NB4 (cell line): ENCODE measurements at regions not wholly inside any gene's neighbourhood (a gene's known extent, or its start where the extent isn't known, plus 50 kb on each side); places are given as distances from the start of the nearest gene placed in this dataset.
"Not testable (repeated sequence)": the region's sequence is repeated elsewhere in the genome, so short reads cannot be mapped to it uniquely, and the experiment has no call there.

Source experiments
- DNase-seq: peaks from one replicate; pipeline ENCODE4 v3.0.0; 2010; ENCODE audit warnings: low read depth
- H3K4me3 ChIP-seq: one replicate; pipeline ENCODE4 v1.5.1; 2011; ENCODE audit warnings: mild to moderate bottlenecking, low read depth, low read length, moderate library complexity
- MYC ChIP-seq: IDR thresholded peaks from 2 replicates; pipeline ENCODE4 v1.6.1; 2011; ENCODE audit warnings: low read depth, low read length
- POLR2A ChIP-seq: IDR thresholded peaks from 2 replicates; pipeline ENCODE4 v1.6.1; 2011; ENCODE audit warnings: mild to moderate bottlenecking; ENCODE audit not compliant: insufficient read length; ENCODE audit errors: extremely low read depth
- TF ChIP-seq, protein P1 (sequence below): IDR thresholded peaks from 2 replicates; pipeline ENCODE4 v1.6.1; 2011; ENCODE audit warnings: low read depth, low read length
- TF ChIP-seq, protein P2 (sequence below): IDR thresholded peaks from one replicate; pipeline ENCODE4 v1.5.1; 2012; ENCODE audit warnings: low read depth, low read length

DNA sequence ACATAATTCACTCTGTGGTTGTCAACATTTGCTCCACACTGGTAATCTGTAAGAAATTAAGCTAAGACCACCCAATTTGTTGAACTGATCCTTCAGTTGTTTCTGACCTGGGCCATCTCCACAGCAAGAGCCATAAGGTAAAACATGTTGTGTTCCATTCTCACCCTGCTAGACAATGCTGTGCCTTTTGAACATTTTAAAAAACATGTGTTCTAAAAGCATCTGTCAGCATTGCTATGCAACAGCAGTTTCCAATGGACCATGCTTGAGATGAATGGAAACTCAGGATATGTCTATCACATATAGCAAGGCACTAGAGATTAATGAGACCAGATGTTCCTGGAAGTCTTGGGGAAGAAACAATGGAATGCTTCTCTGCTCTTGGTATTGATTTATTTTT is 455.1 kb upstream of the RGMB start:
- no peak for DNase-seq
- no peak overlapping the region for H3K4me3 ChIP-seq
- TF ChIP-seq MYC: no peak
- no peak for TF ChIP-seq POLR2A
- TF ChIP-seq, protein P1, sequence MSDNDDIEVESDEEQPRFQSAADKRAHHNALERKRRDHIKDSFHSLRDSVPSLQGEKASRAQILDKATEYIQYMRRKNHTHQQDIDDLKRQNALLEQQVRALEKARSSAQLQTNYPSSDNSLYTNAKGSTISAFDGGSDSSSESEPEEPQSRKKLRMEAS: no peak
- TF ChIP-seq, protein P2, sequence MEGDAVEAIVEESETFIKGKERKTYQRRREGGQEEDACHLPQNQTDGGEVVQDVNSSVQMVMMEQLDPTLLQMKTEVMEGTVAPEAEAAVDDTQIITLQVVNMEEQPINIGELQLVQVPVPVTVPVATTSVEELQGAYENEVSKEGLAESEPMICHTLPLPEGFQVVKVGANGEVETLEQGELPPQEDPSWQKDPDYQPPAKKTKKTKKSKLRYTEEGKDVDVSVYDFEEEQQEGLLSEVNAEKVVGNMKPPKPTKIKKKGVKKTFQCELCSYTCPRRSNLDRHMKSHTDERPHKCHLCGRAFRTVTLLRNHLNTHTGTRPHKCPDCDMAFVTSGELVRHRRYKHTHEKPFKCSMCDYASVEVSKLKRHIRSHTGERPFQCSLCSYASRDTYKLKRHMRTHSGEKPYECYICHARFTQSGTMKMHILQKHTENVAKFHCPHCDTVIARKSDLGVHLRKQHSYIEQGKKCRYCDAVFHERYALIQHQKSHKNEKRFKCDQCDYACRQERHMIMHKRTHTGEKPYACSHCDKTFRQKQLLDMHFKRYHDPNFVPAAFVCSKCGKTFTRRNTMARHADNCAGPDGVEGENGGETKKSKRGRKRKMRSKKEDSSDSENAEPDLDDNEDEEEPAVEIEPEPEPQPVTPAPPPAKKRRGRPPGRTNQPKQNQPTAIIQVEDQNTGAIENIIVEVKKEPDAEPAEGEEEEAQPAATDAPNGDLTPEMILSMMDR: no peak

DNA sequence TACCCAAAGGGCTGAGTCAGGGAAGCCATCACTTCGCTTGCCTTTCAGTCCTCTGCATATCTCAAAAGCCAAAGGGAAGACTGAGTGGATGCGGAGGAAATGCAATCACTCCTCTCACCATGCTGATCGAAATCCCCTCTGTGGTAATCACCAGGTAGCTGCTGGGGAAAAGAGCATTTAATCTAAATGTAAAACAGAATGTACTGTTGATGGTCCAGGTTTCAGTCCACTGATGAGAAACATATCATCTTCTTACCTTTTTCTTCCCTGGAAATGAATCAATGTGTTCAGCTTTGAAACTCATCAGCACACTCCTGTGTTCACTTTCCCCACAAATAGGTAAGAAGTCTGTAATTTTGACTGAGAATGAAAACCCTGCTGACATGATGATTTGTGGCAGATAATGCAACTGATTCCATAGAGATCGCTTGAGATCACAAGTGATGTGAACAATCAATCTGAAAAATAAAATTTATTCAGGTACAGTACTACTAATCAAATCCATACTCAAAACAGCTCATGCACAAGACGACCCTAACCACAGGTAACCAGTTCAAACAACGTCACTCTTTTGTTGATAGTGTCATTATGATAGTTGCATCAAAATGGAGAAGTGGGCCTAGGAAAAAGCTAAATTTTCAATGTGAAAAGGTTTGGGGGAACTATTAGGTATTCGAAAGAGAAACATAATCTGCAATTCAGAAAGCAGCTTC is 454.0 kb upstream of the RGMB start:
- H3K4me3 ChIP-seq: no peak overlapping the region
- TF ChIP-seq POLR2A: no peak
- TF ChIP-seq MYC: no peak
- TF ChIP-seq, protein P1: no peak
- no peak for DNase-seq

DNA sequence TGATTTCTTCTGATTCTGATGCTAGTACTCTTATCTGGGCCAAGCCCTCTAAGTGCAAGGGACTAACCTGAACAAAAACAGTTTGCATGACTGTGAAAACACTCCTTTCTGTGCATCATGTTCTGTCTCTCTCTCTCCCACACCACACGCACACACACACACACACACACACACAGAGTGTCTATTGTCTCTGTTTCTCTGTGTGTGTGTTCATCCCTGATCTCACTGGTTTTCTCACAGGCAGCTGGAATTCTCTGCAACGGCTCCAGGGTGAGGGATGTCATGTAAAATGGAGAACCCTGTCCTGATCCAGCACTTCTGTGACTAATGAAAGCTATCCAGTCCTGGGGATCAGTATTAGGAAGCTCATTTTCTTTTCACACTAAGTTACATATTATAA is 453.1 kb upstream of the RGMB start:
- H3K4me3 ChIP-seq: no peak overlapping the region
- TF ChIP-seq, protein P2: no peak
- DNase-seq: no peak

DNA sequence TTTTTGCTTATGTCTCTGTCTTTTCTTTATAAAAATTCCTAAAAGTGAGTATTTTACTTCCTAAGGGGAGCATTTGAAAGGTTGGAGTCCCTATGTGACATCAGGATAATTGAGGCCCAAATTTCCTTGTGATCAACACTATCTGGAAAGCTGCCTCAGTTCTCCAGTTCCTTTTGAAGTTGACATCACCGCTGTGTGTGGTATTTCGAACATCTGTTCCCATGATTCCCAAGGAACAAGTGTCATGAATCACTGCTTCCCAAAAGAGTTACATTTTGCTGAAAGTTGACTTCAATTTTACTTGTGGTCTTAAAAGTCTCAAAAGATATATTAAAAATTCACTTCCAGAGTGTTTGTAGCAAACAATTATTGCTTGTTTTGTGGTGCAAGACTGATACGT is 452.1 kb upstream of the RGMB start:
- H3K4me3 ChIP-seq: no peak overlapping the region
- TF ChIP-seq, protein P2: no peak
- TF ChIP-seq, protein P1: no peak
- TF ChIP-seq POLR2A (no peak), MYC (no peak)
- no peak for DNase-seq

DNA sequence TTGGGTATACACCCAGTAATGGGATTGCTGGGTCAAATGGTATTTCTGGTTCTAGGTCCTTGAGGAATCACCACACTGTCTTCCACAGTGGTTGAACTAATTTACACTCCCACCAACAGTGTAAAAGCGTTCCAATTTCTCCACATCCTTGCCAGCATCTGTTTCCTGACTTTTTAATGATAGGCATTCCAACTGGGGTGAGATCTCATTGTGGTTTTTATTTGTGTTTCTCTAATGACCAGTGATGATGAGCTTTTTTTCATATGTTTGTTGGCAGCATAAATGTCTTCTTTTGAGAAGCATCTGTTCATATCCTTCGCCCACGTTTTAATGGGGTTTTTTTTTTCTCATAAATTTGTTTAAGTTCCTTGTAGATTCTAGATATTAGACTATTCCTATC is 448.3 kb upstream of the RGMB start:
- DNase-seq, H3K4me3 ChIP-seq: not testable (repeated sequence)

DNA sequence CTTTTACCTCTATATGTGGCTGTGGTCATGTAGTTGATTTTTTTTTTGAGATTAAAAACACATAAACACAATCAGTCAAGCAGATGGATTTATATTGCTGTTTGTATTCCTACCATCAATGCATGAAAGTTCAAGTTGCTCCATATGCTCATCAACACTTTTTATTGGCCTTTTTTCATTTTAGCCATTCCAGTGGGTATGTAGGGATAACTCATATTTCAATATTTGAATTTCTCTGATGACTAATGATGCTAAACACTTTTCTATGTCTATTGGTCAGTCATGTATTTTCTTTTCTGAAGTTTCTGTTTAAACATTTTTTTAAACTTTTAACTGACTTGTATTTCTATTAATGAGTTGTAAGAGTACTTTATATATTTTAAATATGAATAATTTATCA is 445.4 kb upstream of the RGMB start:
- H3K4me3 ChIP-seq: no peak overlapping the region
- no peak for DNase-seq
- TF ChIP-seq, protein P1: no peak
- TF ChIP-seq, protein P2: no peak
- no peak for TF ChIP-seq POLR2A
- TF ChIP-seq MYC: no peak

DNA sequence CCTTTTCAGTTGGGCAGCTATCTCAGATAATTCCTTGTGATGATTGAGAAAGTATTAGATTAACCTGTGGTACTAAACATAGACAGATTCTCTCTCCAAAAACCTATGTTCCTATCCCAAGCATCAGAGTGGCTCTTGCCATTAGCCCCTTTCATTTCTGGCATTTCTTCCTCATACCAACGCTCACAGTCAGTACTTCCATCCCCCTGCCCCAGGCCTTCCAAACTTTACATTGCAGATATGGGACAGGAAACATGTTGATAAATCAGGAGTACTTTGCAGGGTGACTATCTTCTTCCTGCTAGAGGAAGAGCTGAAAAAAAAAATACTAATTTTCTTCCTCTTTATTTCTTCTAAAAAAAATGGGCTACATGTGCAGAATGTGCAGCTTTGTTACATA is 442.6 kb upstream of the RGMB start:
- TF ChIP-seq, protein P2: no peak
- TF ChIP-seq, protein P1: no peak
- TF ChIP-seq POLR2A: no peak
- TF ChIP-seq MYC: no peak
- no peak overlapping the region for H3K4me3 ChIP-seq
- no peak for DNase-seq
